ENCODE measurements at regions not wholly inside any gene's neighbourhood (a gene's known extent, or its start where the extent isn't known, plus 50 kb on each side); places are given as distances from the start of the nearest gene placed in this dataset.

GRCh38 chr11:26032241-26032640, 299.7 kb upstream of the ANO3 start:
- no peak for TF ChIP-seq POLR2A (IDR thresholded peaks at IDR 0.05)
- no peak for TF ChIP-seq CTCF (IDR thresholded peaks at IDR 0.05)
- TF ChIP-seq POLR2AphosphoS5 (IDR thresholded peaks at IDR 0.05): no peak
